NCI-H460 (cell line): ENCODE measurements at regions not wholly inside any gene's neighbourhood (a gene's known extent, or its start where the extent isn't known, plus 50 kb on each side); places are given as distances from the start of the nearest gene placed in this dataset.
"Not testable (repeated sequence)": the region's sequence is repeated elsewhere in the genome, so short reads cannot be mapped to it uniquely, and the experiment has no call there.

Source experiments
- DNase-seq: peaks from one replicate; pipeline ENCODE4 v3.0.0-alpha.2; 2016; ENCODE audit warnings: low read depth; ENCODE audit errors: extremely low read depth

GRCh38 chr5:118506217-118506852 is 482.0 kb downstream of the DTWD2 start:
- no peak for DNase-seq

- DNase-seq = not testable (repeated sequence)
Measured at GRCh38 chr5:118502232-118502631, 486.1 kb downstream of the DTWD2 start.

GRCh38 chr5:118491351-118491750 is 497.0 kb downstream of the DTWD2 start:
- no peak for DNase-seq

- no peak for DNase-seq
Measured at GRCh38 chr5:118486647-118487225, 501.6 kb downstream of the DTWD2 start.

GRCh38 chr5:118479285-118479684 is 509.1 kb downstream of the DTWD2 start:
- DNase-seq = no peak

- no peak for DNase-seq
Measured at GRCh38 chr5:118478852-118479251, 509.5 kb downstream of the DTWD2 start.

GRCh38 chr5:118468085-118468484 is 520.3 kb downstream of the DTWD2 start:
- DNase-seq = no peak

GRCh38 chr5:118467103-118467502 is 521.2 kb downstream of the DTWD2 start:
- no peak for DNase-seq

- DNase-seq = no peak
Measured at GRCh38 chr5:118466418-118466817, 521.9 kb downstream of the DTWD2 start.

- not testable (repeated sequence) for DNase-seq
Measured at GRCh38 chr5:118462276-118462675, 526.1 kb downstream of the DTWD2 start.

- DNase-seq = no peak
Measured at GRCh38 chr5:118461436-118461835, 526.9 kb downstream of the DTWD2 start.

GRCh38 chr5:118459490-118459889 is 528.9 kb downstream of the DTWD2 start:
- no peak for DNase-seq

GRCh38 chr5:118456085-118456484 is 532.3 kb downstream of the DTWD2 start:
- DNase-seq = no peak

- no peak for DNase-seq
Measured at GRCh38 chr5:118451697-118452247, 536.6 kb downstream of the DTWD2 start.

- no peak for DNase-seq
Measured at GRCh38 chr5:118450554-118451332, 537.6 kb downstream of the DTWD2 start.

- DNase-seq = no peak
Measured at GRCh38 chr5:118447350-118447749, 541.0 kb downstream of the DTWD2 start.

GRCh38 chr5:118441956-118442355 is 546.4 kb downstream of the DTWD2 start:
- DNase-seq = no peak

- no peak for DNase-seq
Measured at GRCh38 chr5:118441034-118441433, 547.3 kb downstream of the DTWD2 start.

GRCh38 chr5:118440496-118440895 is 547.9 kb downstream of the DTWD2 start:
- no peak for DNase-seq

GRCh38 chr5:118439831-118440230 is 548.5 kb downstream of the DTWD2 start:
- no peak for DNase-seq

GRCh38 chr5:118435131-118435530 is 553.2 kb downstream of the DTWD2 start:
- no peak for DNase-seq

GRCh38 chr5:118434522-118434921 is 553.8 kb downstream of the DTWD2 start:
- DNase-seq = no peak
